Spinal cord (tissue), 9 donors: ENCODE measurements at regions not wholly inside any gene's neighbourhood (a gene's known extent, or its start where the extent isn't known, plus 50 kb on each side); places are given as distances from the start of the nearest gene placed in this dataset.
A peak's percentile ranks its signal among the peaks of the same experiment; 100 is the strongest.

Experiments
- DNase-seq, 6 donors: peaks; one replicate each; pipeline versions ENCODE4 v3.0.0 to v3.0.0-alpha.2; 2013 to 2015; ENCODE audit warnings: low spot score in 6 of 6, low read depth in 4 of 6
- H3K27ac ChIP-seq: one replicate; pipeline ENCODE4 v1.5.1; 2013; ENCODE audit warnings: low read depth, low read length, control low read depth
- H3K27me3 ChIP-seq: one replicate; pipeline ENCODE4 v1.6.1; 2013; ENCODE audit warnings: low read length; ENCODE audit not compliant: control insufficient read depth, insufficient read depth
- H3K36me3 ChIP-seq: one replicate; pipeline ENCODE4 v1.6.1; 2013; ENCODE audit warnings: low read length; ENCODE audit not compliant: control insufficient read depth, insufficient read depth
- H3K4me1 ChIP-seq: one replicate; pipeline ENCODE4 v1.6.1; 2013; ENCODE audit warnings: low read length; ENCODE audit not compliant: control insufficient read depth, insufficient read depth
- H3K4me3 ChIP-seq: one replicate; pipeline ENCODE4 v1.5.1; 2013; ENCODE audit warnings: low read depth, low read length, control low read depth
- H3K9me3 ChIP-seq: one replicate; pipeline ENCODE4 v1.6.1; 2013; ENCODE audit warnings: low read length; ENCODE audit not compliant: control insufficient read depth, insufficient read depth
- WGBS: methylation state at CpG from one replicate; pipeline ENCODE4 v1.1.5; 2013; ENCODE audit warnings: missing lambda C conversion rate; ENCODE audit not compliant: insufficient coverage; 5-methylcytosine and 5-hydroxymethylcytosine counted together
- donor health status: healthy.

GRCh38 chr7:8373851-8374250 lies 59.6 kb upstream of the NXPH1 start:
- no peak overlapping the region for H3K4me3 ChIP-seq
- H3K9me3 ChIP-seq: no peaks in the 10 kb centered on the region
- no peak for DNase-seq
- no peaks in the 10 kb centered on the region for H3K36me3 ChIP-seq
- H3K27ac ChIP-seq: no peak overlapping the region
- WGBS: 88% methylated on average over 2 of the region's 2 CpGs
- no peaks in the 10 kb centered on the region for H3K4me1 ChIP-seq
- H3K27me3 ChIP-seq: no peaks in the 10 kb centered on the region

- Histone ChIP-seq H3K27ac (peak overlapping the region; percentile 15), H3K4me3 (no peak overlapping the region), H3K4me1 (peaks cover 7% of the 10 kb centered on the region), H3K27me3 (no peaks in the 10 kb centered on the region), H3K9me3 (no peaks in the 10 kb centered on the region), H3K36me3 (no peaks in the 10 kb centered on the region)
- peak in 2 of 6 donors; percentile 41 to 58 for DNase-seq
These were observed 54.9 kb upstream of the NXPH1 start for GRCh38 chr7:8378349-8379019.

GRCh38 chr7:8379264-8379663 lies 54.1 kb upstream of the NXPH1 start:
- Histone ChIP-seq H3K9me3 (no peaks in the 10 kb centered on the region), H3K27ac (peak overlapping the region; percentile 67), H3K4me3 (no peak overlapping the region), H3K36me3 (no peaks in the 10 kb centered on the region), H3K4me1 (peaks cover 7% of the 10 kb centered on the region), H3K27me3 (no peaks in the 10 kb centered on the region)
- peak; percentile 69 to 95 (median 74) for DNase-seq
- WGBS: 10% methylated on average over 5 of the region's 6 CpGs

- no peak overlapping the region for H3K4me3 ChIP-seq
- H3K27me3 ChIP-seq: no peaks in the 10 kb centered on the region
- H3K9me3 ChIP-seq: no peaks in the 10 kb centered on the region
- no CpG with 5 or more reads among the region's 1 CpG for WGBS
- H3K36me3 ChIP-seq: no peaks in the 10 kb centered on the region
- DNase-seq: no peak
- H3K4me1 ChIP-seq: peaks cover 7% of the 10 kb centered on the region
- no peak overlapping the region for H3K27ac ChIP-seq
These were observed 53.3 kb upstream of the NXPH1 start for GRCh38 chr7:8380130-8380529.

GRCh38 chr7:8382004-8382730 lies 51.2 kb upstream of the NXPH1 start:
- peak in 4 of 6 donors; percentile 35 to 77 (median 50) for DNase-seq
- no CpG with 5 or more reads among the region's 4 CpGs for WGBS
- peak overlapping the region; percentile 58 for H3K27ac ChIP-seq
- peaks cover 7% of the 10 kb centered on the region for H3K4me1 ChIP-seq
- H3K9me3 ChIP-seq: no peaks in the 10 kb centered on the region
- H3K36me3 ChIP-seq: no peaks in the 10 kb centered on the region
- H3K4me3 ChIP-seq: no peak overlapping the region
- no peaks in the 10 kb centered on the region for H3K27me3 ChIP-seq
